ENCODE measurements at regions not wholly inside any gene's neighbourhood (a gene's known extent, or its start where the extent isn't known, plus 50 kb on each side); places are given as distances from the start of the nearest gene placed in this dataset.

- DNase-seq, result no peak
Observed at GRCh38 chr6:7664003-7664402, 61.9 kb upstream of the BMP6 start.

GRCh38 chr6:7668936-7669335 lies 57.0 kb upstream of the BMP6 start:
- no peak for DNase-seq

GRCh38 chr6:7669742-7670141 lies 56.2 kb upstream of the BMP6 start:
- no peak for DNase-seq

- DNase-seq, result peak; percentile 57
Observed at GRCh38 chr6:7671076-7671475, 54.8 kb upstream of the BMP6 start.

GRCh38 chr6:7671581-7671980 lies 54.3 kb upstream of the BMP6 start:
- DNase-seq, result peak; percentile 75

GRCh38 chr6:7672066-7673062 lies 53.5 kb upstream of the BMP6 start:
- no peak for DNase-seq

- no peak for DNase-seq
Observed at GRCh38 chr6:7673063-7673536, 52.8 kb upstream of the BMP6 start.

- DNase-seq, result no peak
Observed at GRCh38 chr6:7674291-7674690, 51.6 kb upstream of the BMP6 start.

GRCh38 chr6:7675353-7675945 lies 50.5 kb upstream of the BMP6 start:
- no peak for DNase-seq

Measured in fibroblast of skin of abdomen (primary cell).